Right lobe of liver (tissue), 6 donors: ENCODE measurements at regions not wholly inside any gene's neighbourhood (a gene's known extent, or its start where the extent isn't known, plus 50 kb on each side); places are given as distances from the start of the nearest gene placed in this dataset.

Experiments used
- ATAC-seq, 4 donors: fragments of 200-7000 bp; cut with Tn5 transposase; one replicate each; pipeline ENCODE4 v1.9.1; 2020; ENCODE audit warnings: mild to moderate bottlenecking in 4 of 4, moderate library complexity in 4 of 4
- DNase-seq, 3 donors: peaks; one replicate each; pipeline ENCODE4 v3.0.0-alpha.2; 2020
- H3K27ac ChIP-seq, 3 donors: fragments of 200-600 bp; one replicate each; pipeline ENCODE4 v1.8.0; 2022
- H3K27me3 ChIP-seq, 2 donors: fragments of 200-600 bp; one replicate each; pipeline ENCODE4 v1.8.0; 2022
- H3K36me3 ChIP-seq, 4 donors: fragments of 200-600 bp; sonication (generic) in 1 of 4; one replicate each; pipeline versions ENCODE4 v1.5.1 to v1.8.0; 2017 to 2022; ENCODE audit warnings: control low read depth in 1 of 4
- H3K4me1 ChIP-seq, 4 donors: fragments of 200-600 bp; sonication (generic) in 1 of 4; one replicate each; pipeline versions ENCODE4 v1.5.1 to v1.8.0; 2017 to 2022; ENCODE audit warnings: control low read depth in 1 of 4
- H3K4me3 ChIP-seq, 3 donors: fragments of 200-600 bp; one replicate each; pipeline ENCODE4 v1.8.0; 2022
- H3K9me3 ChIP-seq, 4 donors: fragments of 200-600 bp; sonication (generic) in 1 of 4; one replicate each; pipeline versions ENCODE4 v1.5.1 to v1.8.0; 2017 to 2022; ENCODE audit warnings: control low read depth in 1 of 4
- CTCF ChIP-seq, 4 donors: fragments of 200-600 bp in 3 of 4; fragments of 450-650 bp in 1 of 4; IDR thresholded peaks; one replicate each; pipeline versions ENCODE4 v1.5.1 to v1.8.0; 2016 to 2022; ENCODE audit warnings: antibody characterized with exemption in 4 of 4, mild to moderate bottlenecking in 2 of 4
- POLR2A ChIP-seq: fragments of 450-650 bp; IDR thresholded peaks from one replicate; pipeline ENCODE4 v1.6.1; 2017; ENCODE audit warnings: antibody characterized with exemption, mild to moderate bottlenecking
- WGBS: methylation state at CpG from one replicate; pipeline ENCODE4 v1.1.6; 2018; ENCODE audit warnings: low coverage, low lambda C conversion rate; ENCODE audit not compliant: insufficient coverage; ENCODE audit errors: missing lambda C conversion rate; 5-methylcytosine and 5-hydroxymethylcytosine counted together
- intact Hi-C, 2 donors: fragments of 100-400 bp; cut with DNase I; formaldehyde crosslinking; loops; one replicate each; pipeline versions ENCODE4 v1.11.2 to v1.14.1; 2022
- donor health status: DM: no; HTN: yes; CAD: no.
- donor health status: DM: no; HTN: no; CAD: no.
- donor health status: DM: no; HTN: no; CAD: no.
- donor health status: DM: no; HTN: yes; CAD: no.
- donor health status: DM: no; HTN: yes; CAD: no.

GRCh38 chrY:15368786-15369185 is 844.5 kb downstream of the NLGN4Y start:
- no peak for ATAC-seq
- no peak for TF ChIP-seq CTCF (IDR thresholded peaks at IDR 0.05)
- TF ChIP-seq POLR2A = no peak
- Histone ChIP-seq H3K27me3 (no peaks in the 10 kb centered on the region), H3K9me3 (no peaks in the 10 kb centered on the region), H3K4me1 (no peaks in the 10 kb centered on the region), H3K27ac (no peak overlapping the region), H3K36me3 (no peaks in the 10 kb centered on the region), H3K4me3 (no peak overlapping the region)
- no CpG with 5 or more reads among the region's 3 CpGs for WGBS
- intact Hi-C loops = no loop called here
- DNase-seq = no peak

- DNase-seq = no peak
- TF ChIP-seq POLR2A = no peak
- Histone ChIP-seq H3K9me3 (no peaks in the 10 kb centered on the region), H3K36me3 (no peaks in the 10 kb centered on the region), H3K4me3 (no peak overlapping the region), H3K27me3 (no peaks in the 10 kb centered on the region), H3K4me1 (no peaks in the 10 kb centered on the region), H3K27ac (no peak overlapping the region)
- WGBS = no CpG with 5 or more reads among the region's 1 CpG
- ATAC-seq = no peak
- intact Hi-C loops = no loop called here
Measured at GRCh38 chrY:15385178-15385577, 860.8 kb downstream of the NLGN4Y start.

GRCh38 chrY:15397556-15398280 is 873.4 kb downstream of the NLGN4Y start:
- ATAC-seq = no peak
- no peak overlapping the region for H3K4me3 ChIP-seq
- no peak overlapping the region for H3K27ac ChIP-seq
- no peaks in the 10 kb centered on the region for H3K4me1 ChIP-seq
- intact Hi-C loops = no loop called here
- H3K36me3 ChIP-seq = no peaks in the 10 kb centered on the region
- no CpG with 5 or more reads among the region's 1 CpG for WGBS
- no peak for DNase-seq
- H3K27me3 ChIP-seq = no peaks in the 10 kb centered on the region
- no peak for TF ChIP-seq CTCF (IDR thresholded peaks at IDR 0.05)
- no peak for TF ChIP-seq POLR2A
- no peaks in the 10 kb centered on the region for H3K9me3 ChIP-seq

GRCh38 chrY:15402451-15402850 is 878.1 kb downstream of the NLGN4Y start:
- Histone ChIP-seq H3K9me3 (no peaks in the 10 kb centered on the region), H3K27me3 (no peaks in the 10 kb centered on the region), H3K27ac (no peak overlapping the region), H3K4me1 (no peaks in the 10 kb centered on the region), H3K4me3 (no peak overlapping the region), H3K36me3 (no peaks in the 10 kb centered on the region)
- TF ChIP-seq POLR2A (no peak), CTCF (IDR thresholded peaks at IDR 0.05) (no peak)
- intact Hi-C loops = no loop called here
- ATAC-seq (no peak), DNase-seq (no peak)
- WGBS = no CpG with 5 or more reads among the region's 2 CpGs

GRCh38 chrY:15404551-15404950 is 880.2 kb downstream of the NLGN4Y start:
- intact Hi-C loops = no loop called here
- no CpG with 5 or more reads among the region's 1 CpG for WGBS
- no peak for ATAC-seq
- no peaks in the 10 kb centered on the region for H3K27me3 ChIP-seq
- no peaks in the 10 kb centered on the region for H3K4me1 ChIP-seq
- DNase-seq = no peak
- H3K36me3 ChIP-seq = no peaks in the 10 kb centered on the region
- TF ChIP-seq CTCF (IDR thresholded peaks at IDR 0.05) (no peak), POLR2A (no peak)
- H3K4me3 ChIP-seq = no peak overlapping the region
- no peak overlapping the region for H3K27ac ChIP-seq
- H3K9me3 ChIP-seq = no peaks in the 10 kb centered on the region
